Liver (tissue), 3 donors: ENCODE measurements at regions not wholly inside any gene's neighbourhood (a gene's known extent, or its start where the extent isn't known, plus 50 kb on each side); places are given as distances from the start of the nearest gene placed in this dataset.

Experiments
- ATF3 ChIP-seq: IDR thresholded peaks from 2 replicates; pipeline ENCODE4 v1.6.1; 2016; ENCODE audit warnings: antibody characterized with exemption
- CTCF ChIP-seq: fragments of 150-350 bp; IDR thresholded peaks from 2 replicates; pipeline ENCODE4 v1.5.1; 2017; ENCODE audit warnings: improper control_type of control experiment, low read depth, low read length; ENCODE audit not compliant: missing input control
- GABPA ChIP-seq, 2 donors: IDR thresholded peaks in 1 of 2; conservative IDR thresholded peaks in 1 of 2; 2 replicates each; pipeline ENCODE4 v1.6.1; 2016; ENCODE audit warnings: antibody characterized with exemption in 2 of 2, mild to moderate bottlenecking in 1 of 2, moderate library complexity in 1 of 2
- JUND ChIP-seq, 2 donors: IDR thresholded peaks; 2 replicates each; pipeline ENCODE4 v1.6.1; 2016; ENCODE audit warnings: antibody characterized with exemption in 2 of 2
- MAX ChIP-seq: IDR thresholded peaks from 2 replicates; pipeline ENCODE4 v1.6.1; 2016; ENCODE audit warnings: antibody characterized with exemption
- RAD21 ChIP-seq, 2 donors: IDR thresholded peaks; 2 replicates each; pipeline ENCODE4 v1.6.1; 2016; ENCODE audit warnings: antibody characterized with exemption in 2 of 2, mild to moderate bottlenecking in 2 of 2
- REST ChIP-seq: IDR thresholded peaks from 2 replicates; pipeline ENCODE4 v1.6.1; 2016; ENCODE audit warnings: antibody characterized with exemption, mild to moderate bottlenecking
- TAF1 ChIP-seq: conservative IDR thresholded peaks from 2 replicates; pipeline ENCODE4 v1.6.1; 2016; ENCODE audit warnings: antibody characterized with exemption, mild to moderate bottlenecking
- YY1 ChIP-seq: IDR thresholded peaks from 2 replicates; pipeline ENCODE4 v1.6.1; 2016; ENCODE audit warnings: antibody characterized with exemption, mild to moderate bottlenecking
- donor health status: healthy.
- donor health status: healthy.

- TF ChIP-seq YY1, result no peak
- no peak for TF ChIP-seq CTCF
- no peak for TF ChIP-seq MAX
- TF ChIP-seq TAF1, result no peak
- no peak for TF ChIP-seq REST
- no peak for TF ChIP-seq JUND (IDR thresholded peaks at IDR 0.05)
- no peak for TF ChIP-seq GABPA (IDR thresholded peaks at IDR 0.05 in 1 of 2, conservative IDR thresholded peaks at IDR 0.05 in 1 of 2)
- no peak for TF ChIP-seq RAD21 (IDR thresholded peaks at IDR 0.05)
- no peak for TF ChIP-seq ATF3
Observed at GRCh38 chr5:74183041-74183440, 457.5 kb downstream of the ENC1 start.
